Heart left ventricle (tissue), 13 donors: ENCODE measurements at regions not wholly inside any gene's neighbourhood (a gene's known extent, or its start where the extent isn't known, plus 50 kb on each side); places are given as distances from the start of the nearest gene placed in this dataset.

ENCODE experiments used
- POLR2A ChIP-seq, 2 donors: fragments of 450-650 bp; IDR thresholded peaks; one replicate each; pipeline ENCODE4 v1.6.1; 2017; ENCODE audit warnings: antibody characterized with exemption in 2 of 2, mild to moderate bottlenecking in 2 of 2, moderate library complexity in 2 of 2
- TF ChIP-seq, protein P1 (sequence below), 12 donors: fragments of 200-600 bp; sonication (generic) in 4 of 12; IDR thresholded peaks; one replicate each; pipeline versions ENCODE4 v1.5.0 to v1.8.0; 2018 to 2022; ENCODE audit warnings: antibody characterized with exemption in 12 of 12, mild to moderate bottlenecking in 5 of 12
- donor health status: ischemic (EF 13 %, LVEDD 7.1; RV severe dilation, severe dysfunction).
- donor health status: DM: no; HTN: yes; CAD: no.
- donor health status: DM: no; HTN: no; CAD: no.
- donor health status: ischemic (EF 25% LVEDD 6.9; RV normal size, moderate dysfunction).
- donor health status: ischemic (EF 25% LVEDD 5.7; RV mildly dilated, moderate dysfunction).
- donor health status: ischemic (EF 35%, LVEDD 5.7; RV mildly dilated, moderate dysfunction).
- donor health status: nonischemic (EF 11% LVEDD 7.7; RV severe dilation, severe dysfunction).
- donor health status: DM: yes; HTN: yes; CAD: no.
- donor health status: PGD.
- donor health status: ischemic (EF 29% LVEDD 5.4; RV normal size, mild dysfunction).
- donor health status: nonischemic (EF 23%, LVEDD 6.1; RV moderate dilation, normal function).

- TF ChIP-seq, protein P1, sequence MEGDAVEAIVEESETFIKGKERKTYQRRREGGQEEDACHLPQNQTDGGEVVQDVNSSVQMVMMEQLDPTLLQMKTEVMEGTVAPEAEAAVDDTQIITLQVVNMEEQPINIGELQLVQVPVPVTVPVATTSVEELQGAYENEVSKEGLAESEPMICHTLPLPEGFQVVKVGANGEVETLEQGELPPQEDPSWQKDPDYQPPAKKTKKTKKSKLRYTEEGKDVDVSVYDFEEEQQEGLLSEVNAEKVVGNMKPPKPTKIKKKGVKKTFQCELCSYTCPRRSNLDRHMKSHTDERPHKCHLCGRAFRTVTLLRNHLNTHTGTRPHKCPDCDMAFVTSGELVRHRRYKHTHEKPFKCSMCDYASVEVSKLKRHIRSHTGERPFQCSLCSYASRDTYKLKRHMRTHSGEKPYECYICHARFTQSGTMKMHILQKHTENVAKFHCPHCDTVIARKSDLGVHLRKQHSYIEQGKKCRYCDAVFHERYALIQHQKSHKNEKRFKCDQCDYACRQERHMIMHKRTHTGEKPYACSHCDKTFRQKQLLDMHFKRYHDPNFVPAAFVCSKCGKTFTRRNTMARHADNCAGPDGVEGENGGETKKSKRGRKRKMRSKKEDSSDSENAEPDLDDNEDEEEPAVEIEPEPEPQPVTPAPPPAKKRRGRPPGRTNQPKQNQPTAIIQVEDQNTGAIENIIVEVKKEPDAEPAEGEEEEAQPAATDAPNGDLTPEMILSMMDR (IDR thresholded peaks at IDR 0.05), result no peak
- no peak for TF ChIP-seq POLR2A (IDR thresholded peaks at IDR 0.05)
These were observed 190.3 kb upstream of the CRY1 start for GRCh38 chr12:107283652-107284051.
